B cell (primary cell): ENCODE measurements at regions not wholly inside any gene's neighbourhood (a gene's known extent, or its start where the extent isn't known, plus 50 kb on each side); places are given as distances from the start of the nearest gene placed in this dataset.

Source experiments
- CTCF ChIP-seq: fragments of 200-600 bp; IDR thresholded peaks from one replicate; pipeline ENCODE4 v1.8.0; 2022; ENCODE audit warnings: antibody characterized with exemption, mild to moderate bottlenecking
- EZH2 ChIP-seq: IDR thresholded peaks from 2 replicates; pipeline ENCODE4 v1.6.1; 2012; ENCODE audit warnings: borderline replicate concordance, low read depth, mild to moderate bottlenecking, moderate library complexity, low read length; ENCODE audit not compliant: insufficient read depth, poor library complexity, severe bottlenecking

- TF ChIP-seq CTCF (no peak), EZH2 (no peak)
Measured at GRCh38 chr1:88150330-88150729, 533.7 kb upstream of the PKN2 start.
